HG03571 (cell line): ENCODE measurements at regions not wholly inside any gene's neighbourhood (a gene's known extent, or its start where the extent isn't known, plus 50 kb on each side); places are given as distances from the start of the nearest gene placed in this dataset.
"Not testable (repeated sequence)": the region's sequence is repeated elsewhere in the genome, so short reads cannot be mapped to it uniquely, and the experiment has no call there.

Experiments used
- ATAC-seq: cut with Tn5 transposase; IDR thresholded peaks from one replicate; pipeline ENCODE4 v1.9.1; 2021; ENCODE audit not compliant: unreplicated experiment

DNA sequence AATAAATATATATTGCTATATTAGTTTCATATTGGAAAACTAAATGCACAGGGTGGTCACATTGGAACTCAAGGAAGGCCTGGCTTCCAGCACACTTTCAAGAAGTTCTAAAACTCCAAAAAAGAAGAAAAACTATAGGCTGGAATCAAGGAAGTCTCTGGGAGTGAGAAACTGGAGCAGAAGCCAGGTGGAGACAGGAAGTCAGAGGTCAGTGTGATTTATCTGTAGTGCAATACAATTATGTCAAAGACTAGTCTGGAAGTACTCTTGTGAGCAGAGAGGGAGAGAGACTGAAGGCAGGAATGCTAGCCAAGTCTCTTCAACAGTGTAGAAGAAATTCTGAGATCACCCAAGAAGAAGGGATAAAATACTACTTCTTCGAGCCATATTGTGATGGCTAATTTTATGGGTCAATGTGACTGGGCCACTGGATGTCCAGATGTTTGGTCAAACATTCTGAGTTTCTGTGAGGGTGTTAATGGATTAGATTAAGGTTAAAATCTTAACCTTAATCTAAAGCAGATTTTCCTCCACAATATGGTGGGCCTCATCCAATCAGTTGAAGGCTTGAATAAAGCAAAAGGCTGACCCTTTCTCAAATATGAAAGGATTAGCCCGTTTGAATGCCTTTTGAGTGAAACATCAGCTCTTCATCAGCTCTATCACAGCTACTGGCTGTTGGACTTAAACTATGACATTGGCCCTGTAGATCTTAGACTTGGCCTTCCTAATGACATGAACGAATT is 208.0 kb downstream of the TDRD15 start:
- no peak for ATAC-seq

DNA sequence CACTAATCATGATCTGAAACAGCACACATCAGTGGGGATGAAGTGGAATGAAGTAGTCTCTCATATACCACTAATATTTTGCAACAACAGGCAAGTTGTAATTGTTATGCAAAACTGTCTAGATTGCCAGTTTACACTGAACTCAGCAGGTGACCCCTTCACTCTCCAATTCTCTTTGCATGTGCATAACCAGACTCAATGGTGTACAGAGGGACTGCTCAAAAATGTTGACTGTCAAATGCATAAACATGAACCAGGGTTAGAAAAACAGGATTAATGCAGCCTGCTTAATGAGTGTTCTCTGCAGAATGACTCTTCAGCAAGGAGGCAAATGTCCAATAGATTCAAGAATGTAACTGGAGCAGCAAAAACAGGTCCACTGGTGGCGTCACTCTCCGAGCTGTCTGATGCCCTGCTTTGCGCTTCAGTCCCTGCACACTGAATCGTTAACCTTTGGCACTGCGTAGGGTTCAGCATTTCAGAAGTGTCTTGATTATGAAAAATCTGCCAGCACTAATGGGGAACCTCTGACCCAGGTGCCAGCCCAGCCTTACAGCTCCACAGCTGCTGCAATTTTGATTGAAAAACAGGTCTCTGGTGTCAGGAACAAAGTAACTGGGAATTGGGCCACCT is 209.3 kb downstream of the TDRD15 start:
- ATAC-seq: no peak

DNA sequence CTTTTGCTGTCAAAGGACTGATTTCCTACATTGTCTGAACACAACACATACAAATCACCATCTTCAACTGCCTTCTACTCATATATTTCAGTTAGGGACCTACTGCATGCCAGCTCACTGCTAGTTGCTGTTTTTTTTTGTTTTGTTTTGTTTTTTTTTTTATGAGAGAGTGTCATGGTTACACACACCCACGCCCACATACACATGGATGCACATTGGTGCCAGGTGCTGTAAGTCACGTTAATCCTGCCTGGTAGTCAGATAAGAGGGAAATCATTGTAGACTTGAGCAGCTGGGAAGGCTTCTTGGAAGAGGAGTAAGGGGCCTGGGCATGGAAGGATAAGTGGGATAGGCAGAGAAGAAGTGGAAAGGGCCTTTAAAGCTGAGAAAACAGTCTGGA is 209.9 kb downstream of the TDRD15 start:
- no peak for ATAC-seq

DNA sequence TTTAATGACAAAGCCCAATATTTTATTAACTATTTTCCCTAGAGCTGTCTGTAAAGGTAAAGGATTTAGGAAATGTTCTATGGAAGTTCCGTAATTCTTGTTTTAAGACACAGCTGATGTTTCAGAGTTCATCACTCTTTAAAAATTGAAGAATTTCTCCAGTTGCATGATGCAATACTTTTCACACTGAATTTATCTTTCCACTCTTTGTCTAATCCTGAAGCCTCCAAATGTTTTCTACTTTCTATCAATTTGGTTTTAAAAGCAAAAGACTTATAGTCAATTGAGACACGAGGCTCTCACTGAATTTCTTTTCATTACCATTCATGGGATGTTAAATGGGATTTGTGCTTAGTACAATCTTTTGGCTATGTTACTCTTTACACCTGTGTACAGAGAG is 223.2 kb downstream of the TDRD15 start:
- no peak for ATAC-seq

DNA sequence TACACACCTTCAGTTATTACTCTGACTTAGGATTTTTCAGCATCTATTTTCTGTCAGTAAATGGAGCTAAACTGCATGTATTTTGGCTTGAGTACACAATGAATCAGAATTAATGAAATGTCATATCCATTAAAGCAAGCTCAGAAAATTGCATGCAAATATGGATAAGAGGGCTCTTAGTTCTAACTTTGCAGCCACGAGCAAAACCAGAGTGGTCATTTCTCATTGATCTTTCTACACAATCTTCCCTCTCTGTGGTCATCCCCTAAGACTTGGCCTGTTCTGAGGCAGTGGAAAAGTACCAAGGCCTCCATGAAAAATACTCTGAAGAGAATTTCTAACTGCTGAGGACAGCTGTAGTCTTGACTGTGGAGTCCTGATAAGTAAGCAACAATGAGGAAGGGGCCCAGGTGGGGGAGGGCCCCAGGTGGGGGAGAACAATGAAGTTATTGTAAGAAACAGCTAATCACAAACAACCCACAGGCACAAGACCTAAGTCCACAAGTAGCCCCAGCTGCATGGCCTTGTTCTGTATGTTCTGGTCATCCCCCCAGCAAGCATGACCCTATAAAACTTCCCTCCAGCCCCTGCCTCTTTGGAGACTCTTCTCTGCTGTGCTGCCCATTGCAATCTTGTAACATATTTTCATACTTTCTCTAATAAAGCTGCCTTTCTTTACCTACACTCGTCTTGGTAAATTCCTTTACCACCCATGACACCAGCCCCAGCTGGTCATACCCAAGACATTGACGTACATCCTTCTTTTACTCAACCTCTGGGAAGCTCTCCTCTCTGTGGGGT is 230.3 kb downstream of the TDRD15 start:
- no peak for ATAC-seq

DNA sequence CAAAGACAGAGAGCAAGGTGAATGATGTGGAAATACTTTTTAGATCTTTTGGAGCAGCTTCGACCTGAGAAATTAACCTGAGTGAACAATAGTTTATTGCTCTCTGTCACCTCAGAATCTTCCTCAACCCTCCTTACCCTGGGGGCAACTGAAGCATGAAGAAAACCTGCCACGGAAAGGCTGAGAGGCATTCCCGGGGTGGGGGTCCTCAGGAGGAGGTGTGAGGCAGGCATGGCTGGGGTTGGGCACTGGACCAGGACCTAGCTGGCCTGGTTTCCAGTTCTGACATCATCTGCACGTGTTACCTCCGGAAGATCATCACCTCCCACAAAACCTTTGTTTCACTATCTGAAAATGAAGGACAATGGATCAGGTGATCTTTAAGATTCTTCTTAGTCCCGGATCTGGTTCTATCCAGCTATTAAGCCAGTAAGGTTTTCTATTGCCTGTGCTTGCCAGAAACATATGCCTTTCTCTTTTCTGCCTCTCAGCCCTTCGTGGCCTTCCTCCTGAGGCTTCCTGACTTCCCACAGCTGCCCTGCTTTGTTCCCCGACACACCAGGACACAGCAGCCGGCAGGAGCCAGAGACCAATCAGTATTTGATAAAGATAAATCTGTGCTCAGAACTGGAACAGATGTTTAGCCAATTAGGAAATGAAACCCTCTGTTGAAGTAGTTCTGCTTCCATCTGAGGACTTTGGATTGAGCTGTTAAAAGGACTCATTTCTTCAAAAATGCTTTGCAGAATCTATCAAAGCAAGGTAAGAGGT is 232.5 kb downstream of the TDRD15 start:
- ATAC-seq: no peak

DNA sequence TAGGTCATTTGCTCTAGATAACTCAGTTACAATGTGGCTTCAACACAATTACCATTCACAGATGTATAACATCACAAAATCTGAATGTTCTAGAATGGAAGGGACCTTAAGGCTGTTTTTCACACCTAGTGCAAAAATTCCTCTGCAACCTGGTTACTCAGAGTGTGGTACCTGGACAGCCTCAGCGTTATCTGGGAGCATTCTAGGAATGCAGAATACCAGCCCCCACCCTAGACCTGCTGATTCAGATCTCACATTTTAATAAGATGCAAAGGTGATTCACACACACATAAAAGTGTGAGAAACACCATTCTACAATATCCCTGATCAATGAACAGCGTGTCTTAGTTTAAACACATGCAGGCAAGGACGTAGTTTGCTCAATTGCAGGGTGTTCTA is 233.1 kb downstream of the TDRD15 start:
- no peak for ATAC-seq

DNA sequence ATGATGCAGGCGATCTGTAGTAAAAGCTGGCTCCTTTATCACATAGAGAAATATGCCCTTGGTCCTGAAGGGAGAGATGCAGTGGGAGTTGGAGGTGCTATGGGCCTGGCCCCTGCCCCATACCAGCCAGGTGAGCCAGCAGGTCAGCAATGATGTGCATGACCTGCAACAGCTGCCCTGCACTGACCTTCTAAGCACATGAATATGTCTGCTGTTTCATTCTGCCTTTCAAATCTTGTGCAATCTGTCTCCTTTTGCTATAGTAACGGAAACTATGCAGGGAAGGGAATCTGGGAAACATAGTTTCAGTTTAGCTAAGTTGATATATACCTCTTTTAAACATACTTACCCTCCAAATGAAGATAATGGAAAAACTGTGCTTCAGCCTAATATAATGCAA is 235.2 kb downstream of the TDRD15 start:
- no peak for ATAC-seq

DNA sequence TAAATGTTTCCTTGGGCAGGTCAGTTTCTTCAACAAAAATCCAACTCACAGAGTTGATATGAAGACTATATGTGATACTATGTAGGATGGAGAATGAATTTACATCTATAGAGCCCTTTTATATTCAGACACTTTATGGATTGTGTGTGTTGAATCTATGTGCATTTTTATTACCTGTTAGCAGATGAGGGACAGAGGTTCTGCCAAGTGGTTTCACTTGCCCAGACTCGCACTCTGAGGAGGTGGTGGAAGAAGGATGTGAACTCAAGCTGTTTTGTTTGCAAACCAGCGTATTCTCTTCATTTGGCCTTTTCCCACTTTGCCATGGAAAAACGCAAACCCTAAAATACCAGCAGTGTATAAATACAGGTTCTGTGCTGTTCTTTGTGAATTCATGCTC is 237.6 kb downstream of the TDRD15 start:
- ATAC-seq: no peak

DNA sequence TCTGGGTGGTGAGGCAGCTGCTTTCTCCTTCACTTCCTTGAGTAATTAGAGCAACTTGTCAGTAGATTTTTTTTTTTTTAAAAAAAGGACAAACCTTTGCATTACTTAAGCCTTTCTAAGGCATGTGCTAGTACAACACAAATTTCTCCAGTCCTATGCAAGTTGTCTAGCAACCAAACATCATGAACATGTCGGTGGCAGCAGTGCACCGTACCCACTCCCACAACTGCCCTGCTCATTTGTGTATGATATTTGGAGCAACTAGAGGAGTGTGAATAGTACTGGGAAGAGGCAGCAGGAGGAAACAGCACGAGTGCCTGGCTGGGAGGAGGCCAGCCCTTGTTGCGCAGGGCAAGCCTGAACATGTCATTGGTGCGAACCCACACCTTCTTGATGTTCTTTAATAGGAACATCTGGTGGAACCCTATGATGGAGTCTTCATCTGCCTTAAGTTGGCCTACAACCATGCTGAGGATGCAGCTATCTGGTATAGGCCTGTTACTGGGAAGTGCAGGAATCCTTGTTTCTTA is 238.3 kb downstream of the TDRD15 start:
- ATAC-seq: no peak

DNA sequence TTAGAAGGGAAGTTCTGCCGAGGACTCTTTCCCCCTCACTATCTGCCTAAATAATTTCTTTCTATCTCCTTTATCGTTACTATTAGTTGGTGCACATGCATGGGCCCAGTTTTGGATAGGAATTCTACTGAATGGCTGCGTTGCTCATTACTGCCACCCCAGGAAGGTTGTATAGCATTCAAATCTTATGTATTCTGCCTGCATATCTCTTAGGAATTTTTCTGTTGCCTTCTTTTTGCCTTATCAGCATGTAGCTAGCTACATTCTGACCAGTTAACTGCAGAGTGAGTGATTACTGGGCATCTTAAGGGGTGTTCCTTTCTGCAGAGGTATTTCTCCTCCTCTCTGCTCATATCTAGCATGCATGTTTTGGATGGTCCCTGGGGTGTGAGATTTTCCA is 239.6 kb downstream of the TDRD15 start:
- no peak for ATAC-seq

DNA sequence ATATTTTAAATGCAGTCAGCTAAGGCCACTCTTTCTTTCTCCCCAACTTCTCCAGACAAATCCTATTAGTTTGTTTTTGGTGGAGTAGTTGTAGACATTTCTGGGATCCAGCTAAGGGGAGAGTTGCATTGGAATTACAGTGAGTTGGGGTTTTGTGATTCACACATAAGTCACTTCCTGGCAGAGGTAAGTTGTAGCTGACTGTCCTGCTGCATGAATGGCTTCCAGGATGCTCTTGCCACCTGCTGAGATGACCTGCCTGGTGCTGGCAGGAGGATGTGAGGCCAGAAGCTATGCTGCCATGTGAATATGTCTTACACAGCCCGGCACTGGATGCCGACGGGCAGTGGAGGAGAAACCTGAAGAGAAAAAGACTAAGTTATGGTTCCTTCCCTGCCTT is 243.7 kb downstream of the TDRD15 start:
- ATAC-seq: no peak

DNA sequence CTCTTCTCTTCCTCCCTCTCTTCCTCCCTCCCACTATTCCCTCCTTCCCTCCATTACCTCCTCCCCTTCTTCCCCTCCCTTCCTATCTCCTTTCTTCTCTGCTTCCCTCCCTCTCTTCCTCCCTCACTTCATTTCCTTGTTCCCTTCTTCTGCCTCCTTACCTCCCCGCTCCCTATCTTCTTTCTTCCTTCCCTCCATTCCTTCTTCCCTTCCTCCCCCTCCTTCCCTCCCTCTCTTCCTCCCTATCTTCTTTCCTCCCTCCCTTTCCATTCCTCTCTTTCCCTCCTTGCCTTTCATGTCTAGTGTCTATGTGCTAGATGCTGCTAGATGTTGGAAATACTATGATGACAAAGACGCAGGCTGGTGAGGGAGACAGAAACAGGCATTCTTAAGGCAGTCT is 246.0 kb downstream of the TDRD15 start:
- ATAC-seq: no peak

DNA sequence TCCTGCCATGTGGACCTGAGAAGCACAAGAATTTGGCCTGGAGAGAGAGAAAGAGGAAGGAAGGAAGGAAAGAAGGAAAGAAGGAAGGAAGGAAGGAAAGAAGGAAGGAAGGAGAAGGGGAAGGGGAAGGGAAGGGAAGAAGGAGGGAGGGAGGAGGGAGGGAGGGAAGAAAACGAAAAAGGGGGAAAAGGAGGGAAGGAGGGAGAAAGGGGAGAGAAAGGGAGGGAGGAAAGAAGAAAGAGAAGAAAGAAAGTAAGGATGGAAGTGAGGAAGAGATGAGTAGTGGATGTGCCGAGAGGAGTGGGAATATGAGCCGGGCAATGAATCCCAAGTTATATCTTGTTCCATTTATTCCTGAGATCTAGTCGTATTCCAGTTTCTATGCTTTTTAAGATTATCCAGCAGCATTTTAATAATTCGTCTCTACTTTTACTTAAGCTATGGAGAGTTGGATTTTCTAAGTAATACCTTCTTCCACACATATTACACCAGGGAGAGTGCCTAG is 247.8 kb downstream of the TDRD15 start:
- ATAC-seq: no peak

DNA sequence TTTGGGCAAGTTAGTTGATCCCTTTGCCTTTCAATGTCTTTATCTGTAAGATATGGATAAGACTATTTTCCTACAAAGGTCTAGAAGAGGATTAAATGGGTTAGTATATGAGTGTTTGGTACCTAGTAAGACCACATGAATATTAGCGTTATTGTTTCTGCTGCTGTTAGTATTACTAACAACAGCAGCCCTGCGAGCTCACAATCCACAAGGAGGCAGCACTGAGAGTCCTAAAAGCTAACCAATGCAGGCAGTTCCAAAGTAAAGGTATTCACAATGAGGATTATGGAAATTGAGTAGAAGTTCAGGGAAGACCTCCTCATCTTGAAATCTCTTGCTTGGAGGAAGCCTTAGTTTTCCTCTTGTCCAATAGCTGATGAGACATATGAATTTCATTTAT is 248.9 kb downstream of the TDRD15 start:
- no peak for ATAC-seq

DNA sequence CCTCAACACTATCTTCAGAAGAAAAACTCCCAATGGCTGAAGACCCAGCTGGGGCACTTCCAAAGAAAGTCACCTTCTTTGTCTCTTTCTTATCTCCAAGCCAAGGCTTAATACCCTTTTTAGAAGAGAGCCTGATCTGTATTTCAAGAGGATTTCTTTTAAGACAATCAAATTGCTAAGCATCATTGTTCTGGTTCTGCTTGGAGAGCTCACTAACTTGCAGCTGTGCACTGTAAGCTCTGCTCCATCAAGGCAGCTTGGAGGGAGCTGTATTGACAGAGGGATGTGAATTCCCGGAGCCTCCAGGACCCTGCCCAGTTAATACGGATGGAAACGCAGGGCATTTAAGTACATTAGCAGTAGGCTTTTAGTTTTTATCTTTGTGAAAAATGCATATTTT is 253.1 kb downstream of the TDRD15 start:
- ATAC-seq: no peak

DNA sequence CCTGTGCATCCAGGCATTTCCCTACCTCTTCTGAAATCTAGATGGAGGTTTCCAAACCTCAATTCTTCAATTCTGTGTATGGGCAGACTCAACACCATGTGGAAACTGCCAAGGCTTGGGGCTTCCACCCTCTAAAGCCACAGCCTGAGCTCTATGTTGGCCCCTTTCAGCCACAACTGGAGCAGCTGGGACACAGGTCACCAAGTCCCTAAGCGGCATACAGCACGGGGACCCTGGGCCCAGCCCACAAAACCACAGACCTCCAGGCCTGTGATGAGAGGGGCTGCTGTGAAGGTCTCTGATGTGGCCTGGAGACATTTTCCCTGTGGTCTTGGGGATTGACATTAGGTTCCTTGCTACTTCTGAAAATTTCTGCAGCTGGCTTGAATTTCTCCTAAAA is 255.4 kb downstream of the TDRD15 start:
- no peak for ATAC-seq

DNA sequence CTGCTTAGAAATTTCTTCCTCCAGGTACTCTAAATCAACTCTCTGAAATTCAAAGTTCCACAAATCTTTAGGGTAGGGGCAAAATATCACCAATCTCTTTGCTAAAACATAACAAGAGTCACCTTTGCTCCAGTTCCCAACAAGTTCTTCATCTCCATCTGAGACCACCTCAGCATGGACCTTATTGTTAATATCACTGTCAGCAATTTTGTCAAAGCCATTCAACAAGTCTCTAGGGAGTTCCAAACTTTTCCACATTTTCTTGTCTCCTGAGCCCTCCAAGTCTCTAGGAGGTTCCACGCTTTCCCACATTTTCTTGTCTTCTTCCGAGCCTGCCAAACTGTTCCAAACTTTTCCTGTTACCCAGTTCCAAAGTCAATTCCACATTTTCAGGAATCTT is 255.9 kb downstream of the TDRD15 start:
- ATAC-seq: not testable (repeated sequence)

DNA sequence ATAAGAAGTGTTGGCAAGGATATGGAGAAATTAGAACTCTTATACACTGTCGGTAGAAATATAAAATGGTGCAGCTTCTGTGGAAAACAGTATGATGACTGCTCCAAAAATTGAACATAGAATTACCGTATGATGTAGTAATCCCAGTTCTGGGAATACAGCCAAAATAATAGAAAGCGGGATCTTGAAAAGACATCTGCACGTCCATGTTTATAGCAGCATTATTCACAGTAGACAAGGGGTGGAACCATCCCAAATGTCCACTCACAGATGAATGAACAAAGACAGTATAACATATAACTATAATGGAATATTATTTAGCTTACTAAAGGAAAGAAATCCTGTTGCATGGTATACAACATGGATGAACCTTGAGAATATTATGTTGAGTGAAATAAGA is 257.7 kb downstream of the TDRD15 start:
- ATAC-seq: no peak

DNA sequence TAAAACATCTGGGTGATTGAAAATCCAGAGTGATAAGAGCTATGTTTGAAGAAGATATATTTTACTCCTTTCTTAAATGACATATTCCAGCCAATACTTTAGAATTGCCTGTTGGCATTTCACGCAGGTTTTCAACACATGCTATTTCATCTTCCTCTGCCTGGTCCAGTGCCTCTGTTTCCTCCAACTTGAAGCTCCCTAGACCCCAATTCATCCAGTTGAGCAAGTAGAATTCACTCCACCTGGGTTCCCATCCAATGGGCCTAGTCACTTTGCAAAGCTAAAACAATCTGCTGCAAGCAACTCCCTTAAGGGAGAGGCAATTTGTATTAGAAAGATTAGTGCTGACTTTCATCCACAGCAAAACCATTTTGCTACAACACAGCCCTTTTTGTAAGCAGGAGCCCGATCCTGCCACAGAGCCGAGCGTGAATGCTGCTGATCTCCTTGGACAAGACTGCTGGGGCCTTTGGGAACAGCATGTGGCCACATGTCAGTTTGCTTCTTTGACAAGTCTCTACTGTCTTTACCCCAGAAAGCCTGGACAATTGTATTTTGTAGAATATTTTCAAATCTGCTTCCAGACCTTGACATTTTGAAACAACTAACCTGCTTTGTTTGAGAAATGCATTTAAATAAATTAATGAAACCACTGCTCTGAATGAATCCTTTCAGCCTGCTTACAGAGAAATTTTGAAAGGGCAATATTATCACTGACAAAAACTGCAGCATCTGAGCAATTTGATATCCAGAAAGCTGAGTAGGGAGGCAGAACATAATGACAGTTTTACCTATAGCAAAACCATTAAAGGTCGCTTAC is 259.1 kb downstream of the TDRD15 start:
- no peak for ATAC-seq
